Kasumi-1 (cell line): ENCODE measurements at regions not wholly inside any gene's neighbourhood (a gene's known extent, or its start where the extent isn't known, plus 50 kb on each side); places are given as distances from the start of the nearest gene placed in this dataset.
"Not testable (repeated sequence)": the region's sequence is repeated elsewhere in the genome, so short reads cannot be mapped to it uniquely, and the experiment has no call there.

ENCODE experiments used
- DNase-seq, 2 experiments: peaks; one replicate each; lab custom pipeline; 2025; lab: John Stamatoyannopoulos, UW

GRCh38 chr7:25665903-25666670, 437.8 kb upstream of the NPVF start:
- no peak for DNase-seq

GRCh38 chr7:25666671-25667060, 438.4 kb upstream of the NPVF start:
- no peak for DNase-seq

- DNase-seq: no peak
Observed at GRCh38 chr7:25669281-25669781, 441.0 kb upstream of the NPVF start.

GRCh38 chr7:25669961-25670841, 441.9 kb upstream of the NPVF start:
- DNase-seq: no peak

- no peak for DNase-seq
Observed at GRCh38 chr7:25671111-25671510, 442.8 kb upstream of the NPVF start.

- no peak for DNase-seq
Observed at GRCh38 chr7:25672496-25672895, 444.2 kb upstream of the NPVF start.

GRCh38 chr7:25675789-25676474, 447.6 kb upstream of the NPVF start:
- DNase-seq: no peak

- no peak for DNase-seq
Observed at GRCh38 chr7:25677595-25677994, 449.3 kb upstream of the NPVF start.

- DNase-seq: no peak
Observed at GRCh38 chr7:25678215-25678614, 449.9 kb upstream of the NPVF start.

- DNase-seq: no peak
Observed at GRCh38 chr7:25680636-25681035, 452.4 kb upstream of the NPVF start.

GRCh38 chr7:25684360-25684759, 456.1 kb upstream of the NPVF start:
- no peak for DNase-seq

- DNase-seq: no peak
Observed at GRCh38 chr7:25686493-25686892, 458.2 kb upstream of the NPVF start.

GRCh38 chr7:25694211-25694610, 457.8 kb upstream of the NFE2L3 start:
- no peak for DNase-seq

GRCh38 chr7:25694699-25695098, 457.3 kb upstream of the NFE2L3 start:
- no peak for DNase-seq

- DNase-seq: no peak
Observed at GRCh38 chr7:25696571-25696970, 455.4 kb upstream of the NFE2L3 start.

GRCh38 chr7:25698451-25699113, 453.4 kb upstream of the NFE2L3 start:
- DNase-seq: no peak

- DNase-seq: not testable (repeated sequence)
Observed at GRCh38 chr7:25700141-25700540, 451.9 kb upstream of the NFE2L3 start.

- DNase-seq: no peak
Observed at GRCh38 chr7:25704413-25704812, 447.6 kb upstream of the NFE2L3 start.

GRCh38 chr7:25706764-25707163, 445.2 kb upstream of the NFE2L3 start:
- DNase-seq: no peak

GRCh38 chr7:25707768-25708620, 444.0 kb upstream of the NFE2L3 start:
- no peak for DNase-seq

GRCh38 chr7:25710959-25711358, 441.0 kb upstream of the NFE2L3 start:
- no peak for DNase-seq
